Stimulated activated CD4-positive, alpha-beta T cell treated with anti-CD3 and anti-CD28 coated beads, TNF-alpha, amount 100 ng/mL, for 4 hours (primary cell): ENCODE measurements at regions not wholly inside any gene's neighbourhood (a gene's known extent, or its start where the extent isn't known, plus 50 kb on each side); places are given as distances from the start of the nearest gene placed in this dataset.

Source experiments
- DNase-seq, 3 experiments: peaks; one replicate each; pipeline ENCODE4 v3.0.0-alpha.2; 2020; ENCODE audit warnings: low read depth in 3 of 3

- no peak for DNase-seq
Measured at GRCh38 chr2:158006961-158007719, 94.5 kb upstream of the UPP2 start.

- no peak for DNase-seq
Measured at GRCh38 chr2:158004126-158004764, 97.4 kb upstream of the UPP2 start.

- no peak for DNase-seq
Measured at GRCh38 chr2:158002079-158002478, 99.6 kb upstream of the UPP2 start.

- DNase-seq, result no peak
Measured at GRCh38 chr2:157996799-157997198, 104.9 kb upstream of the UPP2 start.

GRCh38 chr2:157995117-157995516 lies 106.6 kb upstream of the UPP2 start:
- no peak for DNase-seq

GRCh38 chr2:157991932-157992331 lies 109.7 kb upstream of the UPP2 start:
- no peak for DNase-seq

- DNase-seq, result no peak
Measured at GRCh38 chr2:157990173-157990572, 111.5 kb upstream of the UPP2 start.

GRCh38 chr2:157989227-157989626 lies 112.4 kb upstream of the UPP2 start:
- DNase-seq, result no peak

- no peak for DNase-seq
Measured at GRCh38 chr2:157986761-157987160, 110.6 kb upstream of the ACVR1 start.

- no peak for DNase-seq
Measured at GRCh38 chr2:157984866-157985265, 108.7 kb upstream of the ACVR1 start.

- no peak for DNase-seq
Measured at GRCh38 chr2:157980020-157980419, 103.9 kb upstream of the ACVR1 start.

GRCh38 chr2:157971702-157972101 lies 95.6 kb upstream of the ACVR1 start:
- DNase-seq, result no peak

GRCh38 chr2:157967856-157968255 lies 91.7 kb upstream of the ACVR1 start:
- no peak for DNase-seq

GRCh38 chr2:157959249-157959648 lies 83.1 kb upstream of the ACVR1 start:
- DNase-seq, result no peak

- DNase-seq, result no peak
Measured at GRCh38 chr2:157957596-157957995, 81.5 kb upstream of the ACVR1 start.

GRCh38 chr2:157952558-157952957 lies 76.4 kb upstream of the ACVR1 start:
- DNase-seq, result no peak

GRCh38 chr2:157948856-157949255 lies 72.7 kb upstream of the ACVR1 start:
- DNase-seq, result no peak

GRCh38 chr2:157946919-157947557 lies 70.9 kb upstream of the ACVR1 start:
- DNase-seq, result no peak

GRCh38 chr2:157940024-157940423 lies 63.9 kb upstream of the ACVR1 start:
- no peak for DNase-seq

GRCh38 chr2:157938556-157938955 lies 62.4 kb upstream of the ACVR1 start:
- no peak for DNase-seq

- no peak for DNase-seq
Measured at GRCh38 chr2:157936406-157936805, 60.3 kb upstream of the ACVR1 start.

GRCh38 chr2:157935378-157935906 lies 59.3 kb upstream of the ACVR1 start:
- no peak for DNase-seq
